Naive thymus-derived CD4-positive, alpha-beta T cell (primary cell): ENCODE measurements at regions not wholly inside any gene's neighbourhood (a gene's known extent, or its start where the extent isn't known, plus 50 kb on each side); places are given as distances from the start of the nearest gene placed in this dataset.

Experiments
- ATAC-seq: fragments of 150-1000 bp; cut with Tn5 transposase; 2 replicates; pipeline ENCODE4 v1.10.0; 2021; ENCODE audit warnings: mild to moderate bottlenecking, moderate library complexity
- CTCF ChIA-PET: fragments of 350-600 bp; sonication (Branson Sonifier 250); formaldehyde crosslinking; loops from one replicate; lab custom pipeline; 2021; ENCODE audit warnings: antibody characterized with exemption; lab: Charles Lee
- POLR2A ChIA-PET: fragments of 350-600 bp; sonication (Branson Sonifier 250); formaldehyde crosslinking; loops from one replicate; lab custom pipeline; 2021; ENCODE audit warnings: antibody characterized with exemption, inconsistent platforms; lab: Charles Lee
- DNase-seq, 9 donors: peaks; one replicate each; pipeline versions ENCODE4 v3.0.0 to v3.0.0-alpha.2; 2020 to 2022; ENCODE audit warnings: mixed read lengths in 1 of 9
- H3K27ac ChIP-seq: one replicate; pipeline ENCODE4 v1.7.0; 2013; ENCODE audit warnings: mild to moderate bottlenecking, low read depth, low read length, moderate library complexity
- H3K27me3 ChIP-seq, 2 donors: one replicate each; pipeline ENCODE4 v1.7.0; 2013; ENCODE audit warnings: low read length in 2 of 2, mild to moderate bottlenecking in 2 of 2, moderate library complexity in 2 of 2; ENCODE audit not compliant: control insufficient read depth in 2 of 2, insufficient read depth in 2 of 2
- H3K36me3 ChIP-seq, 3 experiments: 1 replicate in 2 of 3; 2 replicates in 1 of 3; pipeline ENCODE4 v1.7.0; 2013; ENCODE audit warnings: low read length in 3 of 3, mild to moderate bottlenecking in 3 of 3, moderate library complexity in 1 of 3; ENCODE audit not compliant: insufficient read depth in 3 of 3, control insufficient read depth in 2 of 3
- H3K4me1 ChIP-seq, 2 donors: one replicate each; pipeline ENCODE4 v1.7.0; 2013; ENCODE audit warnings: low read length in 2 of 2, mild to moderate bottlenecking in 2 of 2, moderate library complexity in 1 of 2; ENCODE audit not compliant: control insufficient read depth in 2 of 2, insufficient read depth in 2 of 2
- H3K4me3 ChIP-seq: 2 replicates; pipeline ENCODE4 v1.7.0; 2013; ENCODE audit warnings: mild to moderate bottlenecking, low read length
- H3K9me3 ChIP-seq, 3 experiments: 1 replicate in 2 of 3; 2 replicates in 1 of 3; pipeline ENCODE4 v1.7.0; 2013; ENCODE audit warnings: low read length in 3 of 3; ENCODE audit not compliant: control insufficient read depth in 2 of 3
- H3K27ac Mint-ChIP-seq, 9 donors: one replicate each; pipeline ENCODE4 v1.8.0; 2020 to 2022; ENCODE audit warnings: mixed read lengths in 9 of 9, mild to moderate bottlenecking in 8 of 9, moderate library complexity in 5 of 9, inconsistent platforms in 2 of 9
- H3K27me3 Mint-ChIP-seq, 5 donors: one replicate each; pipeline ENCODE4 v1.8.0; 2021 to 2022; ENCODE audit warnings: mixed read lengths in 5 of 5, mild to moderate bottlenecking in 1 of 5
- H3K36me3 Mint-ChIP-seq, 5 donors: one replicate each; pipeline ENCODE4 v1.8.0; 2020 to 2022; ENCODE audit warnings: mixed read lengths in 5 of 5, mild to moderate bottlenecking in 3 of 5, inconsistent platforms in 1 of 5
- H3K4me1 Mint-ChIP-seq, 7 donors: one replicate each; pipeline ENCODE4 v1.8.0; 2020 to 2022; ENCODE audit warnings: mixed read lengths in 7 of 7, mild to moderate bottlenecking in 3 of 7, inconsistent platforms in 1 of 7
- H3K4me3 Mint-ChIP-seq, 10 donors: one replicate each; pipeline ENCODE4 v1.8.0; 2020 to 2022; ENCODE audit warnings: mild to moderate bottlenecking in 10 of 10, mixed read lengths in 10 of 10, moderate library complexity in 6 of 10, inconsistent platforms in 2 of 10
- H3K9me3 Mint-ChIP-seq, 11 donors: one replicate each; pipeline ENCODE4 v1.8.0; 2020 to 2022; ENCODE audit warnings: mixed read lengths in 11 of 11, mild to moderate bottlenecking in 4 of 11, inconsistent platforms in 1 of 11, moderate library complexity in 1 of 11
- intact Hi-C, 2 donors: fragments of 100-400 bp; cut with micrococcal nuclease; formaldehyde crosslinking; loops; one replicate each; pipeline ENCODE4 v1.15.1; 2023

DNA sequence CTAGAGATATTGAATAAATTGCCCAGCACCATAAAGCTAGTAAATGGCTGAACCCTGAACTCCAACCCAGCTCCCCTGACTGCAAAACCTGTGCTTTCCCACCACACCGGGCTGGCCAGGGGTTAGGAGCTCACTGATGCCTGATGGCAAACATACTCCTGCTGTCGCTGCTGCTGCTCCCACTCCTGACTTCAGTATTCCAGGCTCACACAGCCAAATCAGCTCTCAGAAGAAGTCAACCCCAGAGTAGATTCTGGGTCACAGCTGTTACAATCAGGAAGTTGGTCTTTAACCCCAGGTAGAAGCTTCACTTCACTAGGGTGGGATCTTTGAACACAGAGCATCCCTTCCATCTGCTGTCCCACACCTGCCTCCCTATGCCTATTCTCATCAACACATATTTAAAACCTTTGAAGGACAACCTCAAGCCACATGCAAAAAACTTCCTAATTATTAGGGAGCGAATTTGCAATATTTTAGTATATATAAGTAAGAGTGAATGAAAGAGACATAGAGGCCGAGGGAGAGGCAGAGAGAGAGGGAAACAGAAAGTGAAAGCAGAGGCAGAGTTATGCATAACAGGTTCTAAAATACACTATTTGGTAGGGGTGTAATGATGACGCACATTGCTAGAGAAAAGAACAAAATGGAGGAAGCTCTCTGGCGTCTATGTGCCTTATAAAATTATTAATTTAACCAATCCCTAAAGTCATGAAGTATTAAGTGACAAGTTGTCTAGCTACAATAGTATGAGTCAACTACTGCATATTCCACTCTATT is 99.4 kb upstream of the SERP2 start:
- H3K4me1 Mint-ChIP-seq, result peaks cover 18 to 69% (median 49%) of the 10 kb centered on the region in 7 donors
- H3K27ac Mint-ChIP-seq, result peak overlapping the region; percentile 90 to 99 (median 96)
- Histone ChIP-seq H3K9me3 (no peaks in the 10 kb centered on the region), H3K4me3 (peak overlapping the region; percentile 49), H3K27me3 (no peaks in the 10 kb centered on the region), H3K36me3 (no peaks in the 10 kb centered on the region), H3K4me1 (peaks cover 15 to 26% of the 10 kb centered on the region in 2 donors), H3K27ac (peak overlapping the region; percentile 73)
- ChIA-PET POLR2A (interaction anchor here (0.5 to 1.9 kb wide), 10 partner anchors 10 to 1282 kb away, joined by 3 to 9 read pairs (median 4); partner anchors contain the start of genes CCDC122, EPSTI1 and LACC1), CTCF (interaction anchor here (0.7 to 2.6 kb wide), 3 partner anchors 36 to 644 kb away, joined by 3 to 6 read pairs (median 5); no protein-coding TSS in a partner anchor)
- H3K4me3 Mint-ChIP-seq, result peak overlapping the region; percentile 66 to 81 (median 78)
- H3K36me3 Mint-ChIP-seq, result peaks cover 0 to 36% (median 7%) of the 10 kb centered on the region in 5 donors
- H3K27me3 Mint-ChIP-seq, result no peaks in the 10 kb centered on the region
- ATAC-seq (peak; percentile 96), DNase-seq (peak in 7 of 9 donors; percentile 69 to 85 (median 82))
- H3K9me3 Mint-ChIP-seq, result peaks cover 0 to 33% (median 8%) of the 10 kb centered on the region in 11 donors
- intact Hi-C loops, result loop anchor here (1.0 to 10.0 kb wide), 15 partner anchors 15 to 1282 kb away; partner anchors contain the start of genes GPALPP1 (in 2 of the 2), NUFIP1 (in 2 of the 2), TSC22D1 (in 2 of the 2) and CCDC122 (in 1 of the 2)

DNA sequence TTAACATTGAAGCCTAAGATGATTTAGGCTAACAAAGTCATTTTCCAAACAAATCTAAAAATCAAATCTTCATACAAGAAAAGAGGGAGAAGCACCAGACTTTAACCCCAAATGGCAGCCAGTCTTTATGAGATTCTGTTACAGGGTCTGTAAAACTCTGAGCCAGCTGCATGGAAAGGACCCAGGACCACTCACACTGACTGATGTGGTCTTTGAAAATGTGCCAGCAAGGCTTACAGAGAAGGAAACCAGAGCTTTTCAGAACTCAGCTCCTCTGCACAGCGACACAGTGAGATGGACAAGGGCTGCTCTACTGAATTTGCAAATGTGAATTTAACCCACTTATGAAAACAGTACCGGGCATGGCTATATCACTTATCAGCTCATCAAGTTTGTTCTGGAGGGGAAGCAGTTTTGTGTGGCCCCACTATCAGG is 98.8 kb upstream of the SERP2 start:
- peaks cover 0 to 33% (median 8%) of the 10 kb centered on the region in 11 donors for H3K9me3 Mint-ChIP-seq
- peaks cover 15 to 26% of the 10 kb centered on the region in 2 donors for H3K4me1 ChIP-seq
- DNase-seq, result peak in 2 of 9 donors; percentile 24 to 59
- peak overlapping the region; percentile 73 for H3K27ac ChIP-seq
- peak; percentile 49 for ATAC-seq
- no peaks in the 10 kb centered on the region for H3K27me3 ChIP-seq
- no peaks in the 10 kb centered on the region for H3K9me3 ChIP-seq
- peak overlapping the region; percentile 49 for H3K4me3 ChIP-seq
- intact Hi-C loops, result loop anchor here (1.0 to 10.0 kb wide), 15 partner anchors 15 to 1282 kb away; partner anchors contain the start of genes GPALPP1 (in 2 of the 2), NUFIP1 (in 2 of the 2), TSC22D1 (in 2 of the 2) and CCDC122 (in 1 of the 2)
- POLR2A ChIA-PET, result interaction anchor here (0.5 to 1.9 kb wide), 10 partner anchors 11 to 1283 kb away, joined by 3 to 9 read pairs (median 4); partner anchors contain the start of genes CCDC122, EPSTI1 and LACC1
- H3K36me3 Mint-ChIP-seq, result peaks cover 0 to 37% (median 7%) of the 10 kb centered on the region in 5 donors
- H3K4me1 Mint-ChIP-seq, result peaks cover 18 to 71% (median 51%) of the 10 kb centered on the region in 7 donors
- H3K27me3 Mint-ChIP-seq, result peaks cover 0 to under 1% (median 0%) of the 10 kb centered on the region in 5 donors
- CTCF ChIA-PET, result interaction anchor here (0.7 to 2.6 kb wide), 4 partner anchors 12 to 644 kb away, joined by 3 to 6 read pairs (median 4); no protein-coding TSS in a partner anchor
- H3K36me3 ChIP-seq, result no peaks in the 10 kb centered on the region
- peak overlapping the region; percentile 66 to 81 (median 78) for H3K4me3 Mint-ChIP-seq
- H3K27ac Mint-ChIP-seq, result peak overlapping the region; percentile 90 to 99 (median 96)

- ATAC-seq (no peak), DNase-seq (no peak)
- CTCF ChIA-PET, result interaction anchor here (0.7 to 2.6 kb wide), 4 partner anchors 11 to 643 kb away, joined by 3 to 6 read pairs (median 4); no protein-coding TSS in a partner anchor
- Mint-ChIP-seq H3K27me3 (peaks cover 0 to 4% (median 0%) of the 10 kb centered on the region in 5 donors), H3K4me3 (peak overlapping the region in 8 of 10 donors; percentile 18 to 78 (median 69)), H3K9me3 (peaks cover 0 to 33% (median 8%) of the 10 kb centered on the region in 11 donors), H3K36me3 (peaks cover 0 to 39% (median 7%) of the 10 kb centered on the region in 5 donors), H3K27ac (peak overlapping the region; percentile 90 to 99 (median 96)), H3K4me1 (peaks cover 18 to 75% (median 51%) of the 10 kb centered on the region in 7 donors)
- Histone ChIP-seq H3K27me3 (no peaks in the 10 kb centered on the region), H3K9me3 (no peaks in the 10 kb centered on the region), H3K36me3 (no peaks in the 10 kb centered on the region), H3K4me3 (peak overlapping the region; percentile 49), H3K4me1 (peaks cover 15 to 26% of the 10 kb centered on the region in 2 donors), H3K27ac (peak overlapping the region; percentile 73)
- intact Hi-C loops, result loop anchor here (2.0 to 10.0 kb wide), 6 partner anchors 133 to 1069 kb away; partner anchors contain the start of genes GPALPP1 (in 1 of the 2), GTF2F2 (in 1 of the 2), NUFIP1 (in 1 of the 2) and TPT1 (in 1 of the 2)
- POLR2A ChIA-PET, result interaction anchor here (1.2 to 1.9 kb wide), 5 partner anchors 12 to 1284 kb away, joined by 3 to 9 read pairs (median 7); partner anchors contain the start of genes CCDC122, EPSTI1 and LACC1
Measured at GRCh38 chr13:44275381-44275780, 98.2 kb upstream of the SERP2 start.

- ATAC-seq (no peak), DNase-seq (no peak)
- no peaks in the 10 kb centered on the region for H3K9me3 ChIP-seq
- peaks cover 15 to 26% of the 10 kb centered on the region in 2 donors for H3K4me1 ChIP-seq
- ChIA-PET CTCF (interaction anchor here (0.8 to 2.6 kb wide), 2 partner anchors 85 to 86 kb away, joined by 4 to 6 read pairs; no protein-coding TSS in a partner anchor), POLR2A (no interaction called here)
- Mint-ChIP-seq H3K36me3 (peaks cover 0 to 39% (median 7%) of the 10 kb centered on the region in 5 donors), H3K4me3 (peak overlapping the region in 4 of 10 donors; percentile 14 to 78 (median 64)), H3K9me3 (peaks cover 0 to 33% (median 8%) of the 10 kb centered on the region in 11 donors), H3K27ac (peak overlapping the region in 8 of 9 donors; percentile 93 to 99 (median 97)), H3K4me1 (peaks cover 18 to 71% (median 51%) of the 10 kb centered on the region in 7 donors), H3K27me3 (peaks cover 0 to 4% (median 0%) of the 10 kb centered on the region in 5 donors)
- H3K27ac ChIP-seq, result no peak overlapping the region
- intact Hi-C loops, result loop anchor here (10.0 kb wide), 3 partner anchors 159 to 1069 kb away; partner anchors contain the start of genes GPALPP1 (in 1 of the 2), NUFIP1 (in 1 of the 2) and TPT1 (in 1 of the 2)
- H3K4me3 ChIP-seq, result no peak overlapping the region
- no peaks in the 10 kb centered on the region for H3K36me3 ChIP-seq
- H3K27me3 ChIP-seq, result no peaks in the 10 kb centered on the region
Measured at GRCh38 chr13:44276061-44276460, 97.6 kb upstream of the SERP2 start.

- intact Hi-C loops, result loop anchor here (10.0 kb wide), 3 partner anchors 157 to 1067 kb away; partner anchors contain the start of genes GPALPP1 (in 1 of the 2), NUFIP1 (in 1 of the 2) and TPT1 (in 1 of the 2)
- ChIA-PET CTCF (no interaction called here), POLR2A (no interaction called here)
- peaks cover 0 to 37% (median 7%) of the 10 kb centered on the region in 5 donors for H3K36me3 Mint-ChIP-seq
- peak overlapping the region in 7 of 9 donors; percentile 56 to 91 (median 78) for H3K27ac Mint-ChIP-seq
- Histone ChIP-seq H3K4me1 (peaks cover 15 to 26% of the 10 kb centered on the region in 2 donors), H3K27ac (no peak overlapping the region), H3K36me3 (no peaks in the 10 kb centered on the region), H3K9me3 (no peaks in the 10 kb centered on the region), H3K27me3 (no peaks in the 10 kb centered on the region), H3K4me3 (no peak overlapping the region)
- H3K9me3 Mint-ChIP-seq, result peaks cover 0 to 33% (median 8%) of the 10 kb centered on the region in 11 donors
- peak overlapping the region in 5 of 10 donors; percentile 15 to 57 (median 49) for H3K4me3 Mint-ChIP-seq
- H3K4me1 Mint-ChIP-seq, result peaks cover 18 to 64% (median 48%) of the 10 kb centered on the region in 7 donors
- peaks cover 0 to 9% (median 6%) of the 10 kb centered on the region in 5 donors for H3K27me3 Mint-ChIP-seq
- ATAC-seq (no peak), DNase-seq (no peak)
Measured at GRCh38 chr13:44277459-44277858, 96.2 kb upstream of the SERP2 start.
